ENCODE measurements at regions not wholly inside any gene's neighbourhood (a gene's known extent, or its start where the extent isn't known, plus 50 kb on each side); places are given as distances from the start of the nearest gene placed in this dataset.
"Not testable (repeated sequence)": the region's sequence is repeated elsewhere in the genome, so short reads cannot be mapped to it uniquely, and the experiment has no call there.

DNA sequence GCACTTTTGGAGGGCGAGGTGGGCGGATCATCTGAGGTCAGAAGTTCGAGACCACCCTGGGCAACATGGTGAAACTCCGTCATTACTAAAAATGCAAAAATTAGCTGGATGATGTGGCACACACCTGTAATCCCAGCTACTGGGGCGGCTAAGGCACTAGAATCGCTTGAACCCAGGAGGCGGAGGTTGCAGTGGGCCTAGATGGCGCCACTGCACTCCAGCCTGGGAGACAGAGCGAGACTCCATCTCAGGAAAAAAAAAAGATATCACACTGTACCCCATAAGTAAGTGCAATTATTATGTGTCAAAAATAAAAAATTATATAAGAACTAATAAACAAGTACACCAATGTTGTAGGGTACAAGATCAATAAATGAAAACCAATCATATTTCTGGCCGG, 200.0 kb downstream of the CDRT15L2 start:
- Histone ChIP-seq H3K36me3 (no peaks in the 10 kb centered on the region), H3K9me3 (no peaks in the 10 kb centered on the region), H3K27ac (no peak overlapping the region), H3K4me3 (no peak overlapping the region), H3K4me1 (no peaks in the 10 kb centered on the region), H3K27me3 (peaks cover 9% of the 10 kb centered on the region)
- in situ Hi-C loops (cut with MboI; ENCODE audit: low pct_ligation_motif_present in 1 of 4, low pct_unique_long_range_greater_than_20kb in 1 of 4, low sequenced_read_pairs in 3 of 4) (no loop called here), intact Hi-C loops (cut with DNase I; ENCODE audit: low total_unique reads) (no loop called here)
- no peak for DNase-seq
- TF ChIP-seq POLR2AphosphoS5 (IDR thresholded peaks at IDR 0.05): no peak
- TF ChIP-seq, protein P1, sequence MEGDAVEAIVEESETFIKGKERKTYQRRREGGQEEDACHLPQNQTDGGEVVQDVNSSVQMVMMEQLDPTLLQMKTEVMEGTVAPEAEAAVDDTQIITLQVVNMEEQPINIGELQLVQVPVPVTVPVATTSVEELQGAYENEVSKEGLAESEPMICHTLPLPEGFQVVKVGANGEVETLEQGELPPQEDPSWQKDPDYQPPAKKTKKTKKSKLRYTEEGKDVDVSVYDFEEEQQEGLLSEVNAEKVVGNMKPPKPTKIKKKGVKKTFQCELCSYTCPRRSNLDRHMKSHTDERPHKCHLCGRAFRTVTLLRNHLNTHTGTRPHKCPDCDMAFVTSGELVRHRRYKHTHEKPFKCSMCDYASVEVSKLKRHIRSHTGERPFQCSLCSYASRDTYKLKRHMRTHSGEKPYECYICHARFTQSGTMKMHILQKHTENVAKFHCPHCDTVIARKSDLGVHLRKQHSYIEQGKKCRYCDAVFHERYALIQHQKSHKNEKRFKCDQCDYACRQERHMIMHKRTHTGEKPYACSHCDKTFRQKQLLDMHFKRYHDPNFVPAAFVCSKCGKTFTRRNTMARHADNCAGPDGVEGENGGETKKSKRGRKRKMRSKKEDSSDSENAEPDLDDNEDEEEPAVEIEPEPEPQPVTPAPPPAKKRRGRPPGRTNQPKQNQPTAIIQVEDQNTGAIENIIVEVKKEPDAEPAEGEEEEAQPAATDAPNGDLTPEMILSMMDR (IDR thresholded peaks at IDR 0.05): no peak
- no peak for TF ChIP-seq POLR2A (IDR thresholded peaks at IDR 0.05)
- no peak for TF ChIP-seq EP300 (IDR thresholded peaks at IDR 0.05; ENCODE audit: low read depth)
- WGBS, 2 donors (ENCODE audit: low coverage in 1 of 2): 94 to 100% methylated on average over 2 to 10 of the region's 10 CpGs

DNA sequence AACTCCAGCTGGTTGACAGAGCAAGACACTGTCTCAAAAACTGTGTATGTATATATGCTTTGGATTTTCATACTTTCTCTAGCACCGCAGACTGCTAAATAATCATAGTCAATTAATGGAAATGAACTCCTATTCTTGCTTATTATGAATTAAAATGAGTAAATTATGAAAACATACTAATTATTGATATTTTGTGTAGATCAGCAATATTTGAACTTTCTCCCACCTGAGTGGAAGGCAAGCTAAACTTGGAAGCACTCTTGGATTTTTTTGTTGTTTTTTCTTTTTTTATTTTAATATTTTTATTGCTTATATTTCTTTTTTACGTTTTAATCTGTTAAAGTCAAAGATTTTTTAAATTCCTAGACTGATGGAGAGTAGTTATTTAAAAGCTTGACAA, 201.7 kb downstream of the CDRT15L2 start:
- H3K9me3 ChIP-seq: no peaks in the 10 kb centered on the region
- TF ChIP-seq, protein P1 (IDR thresholded peaks at IDR 0.05): no peak
- TF ChIP-seq EP300 (IDR thresholded peaks at IDR 0.05; ENCODE audit: low read depth) (no peak), POLR2A (IDR thresholded peaks at IDR 0.05) (no peak)
- no peaks in the 10 kb centered on the region for H3K36me3 ChIP-seq
- H3K4me3 ChIP-seq: no peak overlapping the region
- H3K27ac ChIP-seq: no peak overlapping the region
- intact Hi-C loops (cut with DNase I; ENCODE audit: low total_unique reads) (no loop called here), in situ Hi-C loops (cut with MboI; ENCODE audit: low pct_ligation_motif_present in 1 of 4, low pct_unique_long_range_greater_than_20kb in 1 of 4, low sequenced_read_pairs in 3 of 4) (no loop called here)
- H3K4me1 ChIP-seq: no peaks in the 10 kb centered on the region
- WGBS, 2 donors (ENCODE audit: low coverage in 1 of 2): 92 to 96% methylated on average over 2 of the region's 2 CpGs
- DNase-seq: no peak
- H3K27me3 ChIP-seq: peaks cover 12% of the 10 kb centered on the region

DNA sequence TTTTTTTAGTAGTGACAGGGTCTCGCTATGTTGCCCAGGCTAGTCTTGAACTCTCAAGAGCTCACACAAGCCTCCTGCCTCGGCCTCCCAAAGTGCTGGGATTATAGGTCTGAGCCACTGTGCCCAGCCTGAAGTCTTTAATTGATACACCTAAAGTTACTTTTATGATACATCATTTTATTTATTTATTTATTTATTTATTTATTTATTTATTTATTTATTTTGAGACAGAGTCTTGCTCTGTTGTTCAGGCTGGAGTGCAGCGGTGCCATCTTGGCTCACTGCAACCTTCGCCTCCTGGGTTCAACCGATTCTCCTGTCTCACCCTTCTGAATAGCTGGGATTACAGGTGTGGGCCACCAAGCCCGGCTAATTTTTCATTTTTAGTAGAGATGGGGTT, 202.3 kb downstream of the CDRT15L2 start:
- 92 to 96% methylated on average over 6 of the region's 6 CpGs for WGBS, 2 donors (ENCODE audit: low coverage in 1 of 2)
- in situ Hi-C loops (cut with MboI; ENCODE audit: low pct_ligation_motif_present in 1 of 4, low pct_unique_long_range_greater_than_20kb in 1 of 4, low sequenced_read_pairs in 3 of 4); H3K9me3 ChIP-seq; H3K27ac ChIP-seq; intact Hi-C loops (cut with DNase I; ENCODE audit: low total_unique reads); H3K4me3 ChIP-seq; DNase-seq; H3K4me1 ChIP-seq; H3K36me3 ChIP-seq: not testable (repeated sequence)
- H3K27me3 ChIP-seq: peaks cover 12% of the 10 kb centered on the region

DNA sequence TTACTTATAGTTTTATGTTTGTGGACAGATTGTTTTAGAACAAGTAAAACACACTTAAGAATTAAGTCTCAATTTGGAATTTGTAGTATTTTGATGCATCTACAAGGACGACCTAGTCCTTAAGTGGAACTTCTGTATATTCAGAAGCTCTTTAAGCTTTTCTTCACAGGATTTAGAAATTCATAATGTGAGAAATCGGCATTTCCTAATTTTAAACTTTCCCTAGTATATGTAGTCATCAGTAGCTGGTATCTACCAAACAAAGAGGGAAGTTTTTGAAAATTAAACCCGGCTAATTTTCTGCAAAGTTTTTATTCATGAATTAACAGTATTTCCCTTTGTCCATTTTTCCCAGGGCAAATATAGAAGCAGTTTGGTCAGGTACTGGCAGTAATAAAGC, 203.6 kb downstream of the CDRT15L2 start:
- H3K4me3 ChIP-seq: no peak overlapping the region
- no peaks in the 10 kb centered on the region for H3K4me1 ChIP-seq
- intact Hi-C loops (cut with DNase I; ENCODE audit: low total_unique reads): no loop called here
- H3K36me3 ChIP-seq: no peaks in the 10 kb centered on the region
- H3K27ac ChIP-seq: no peak overlapping the region
- TF ChIP-seq EP300 (IDR thresholded peaks at IDR 0.05; ENCODE audit: low read depth) (no peak), POLR2A (IDR thresholded peaks at IDR 0.05) (no peak), POLR2AphosphoS5 (IDR thresholded peaks at IDR 0.05) (no peak)
- TF ChIP-seq, protein P1 (IDR thresholded peaks at IDR 0.05): no peak
- H3K9me3 ChIP-seq: no peaks in the 10 kb centered on the region
- in situ Hi-C loops (cut with MboI; ENCODE audit: low pct_ligation_motif_present in 1 of 4, low pct_unique_long_range_greater_than_20kb in 1 of 4, low sequenced_read_pairs in 3 of 4): no loop called here
- 73 to 82% methylated on average over 3 of the region's 3 CpGs for WGBS, 2 donors (ENCODE audit: low coverage in 1 of 2)
- H3K27me3 ChIP-seq: peaks cover 12% of the 10 kb centered on the region
- DNase-seq: no peak

DNA sequence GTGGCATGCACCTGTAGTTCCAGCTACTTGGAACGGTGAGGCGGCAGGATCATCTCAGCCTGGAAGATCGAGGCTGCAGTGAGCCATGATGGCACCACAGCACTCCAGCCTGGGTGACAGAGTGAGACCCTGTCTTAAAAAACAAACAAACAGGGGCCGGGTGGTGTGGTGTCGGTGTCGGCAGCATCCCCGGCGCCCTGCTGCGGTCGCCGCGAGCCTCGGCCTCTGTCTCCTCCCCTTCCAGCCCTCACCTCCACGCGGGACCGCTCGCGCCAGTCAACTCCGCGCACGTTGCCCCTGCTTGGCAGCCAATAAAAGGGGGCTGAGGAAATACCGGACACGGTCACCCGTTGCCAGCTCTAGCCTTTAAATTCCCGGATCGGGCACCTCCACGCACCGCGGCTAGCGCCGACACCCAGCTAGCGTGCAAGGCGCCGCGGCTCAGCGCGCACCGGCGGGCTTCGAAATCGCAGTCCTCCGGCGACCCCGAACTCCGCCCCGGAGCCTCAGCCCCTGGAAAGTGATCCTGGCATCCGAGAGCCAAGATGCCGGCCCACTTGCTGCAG, 204.7 kb downstream of the CDRT15L2 start:
- TF ChIP-seq EP300 (IDR thresholded peaks at IDR 0.05; ENCODE audit: low read depth): no peak
- no peak for TF ChIP-seq POLR2A (IDR thresholded peaks at IDR 0.05)
- TF ChIP-seq POLR2AphosphoS5 (IDR thresholded peaks at IDR 0.05): no peak
- DNase-seq: no peak
- H3K9me3 ChIP-seq: no peaks in the 10 kb centered on the region
- no peak overlapping the region for H3K27ac ChIP-seq
- H3K4me3 ChIP-seq: no peak overlapping the region
- 59% methylated on average over 48 of the region's 48 CpGs; no CpG with 5 or more reads in 1 of the 2 donors for WGBS, 2 donors (ENCODE audit: low coverage in 1 of 2)
- H3K36me3 ChIP-seq: no peaks in the 10 kb centered on the region
- in situ Hi-C loops (cut with MboI; ENCODE audit: low pct_ligation_motif_present in 1 of 4, low pct_unique_long_range_greater_than_20kb in 1 of 4, low sequenced_read_pairs in 3 of 4) (no loop called here), intact Hi-C loops (cut with DNase I; ENCODE audit: low total_unique reads) (no loop called here)
- peaks cover 12% of the 10 kb centered on the region for H3K27me3 ChIP-seq
- H3K4me1 ChIP-seq: no peaks in the 10 kb centered on the region

Data from transverse colon (tissue), 4 donors.